GM12875 (cell line): ENCODE measurements at regions not wholly inside any gene's neighbourhood (a gene's known extent, or its start where the extent isn't known, plus 50 kb on each side); places are given as distances from the start of the nearest gene placed in this dataset.

Source experiments
- H3K4me3 ChIP-seq: one replicate; pipeline ENCODE4 v1.5.1; 2011; ENCODE audit warnings: low read depth, low read length, control low read depth
- CTCF ChIP-seq: IDR thresholded peaks from 2 replicates; pipeline ENCODE4 v1.5.1; 2011; ENCODE audit warnings: low read depth, mild to moderate bottlenecking, control low read depth, inconsistent platforms, low read length, moderate library complexity, borderline replicate concordance; ENCODE audit not compliant: insufficient read depth

GRCh38 chr1:69146303-69146702, 421.4 kb upstream of the LRRC7 start:
- no peak overlapping the region for H3K4me3 ChIP-seq
- no peak for TF ChIP-seq CTCF

- H3K4me3 ChIP-seq = no peak overlapping the region
- no peak for TF ChIP-seq CTCF
These were observed 419.0 kb upstream of the LRRC7 start for GRCh38 chr1:69148731-69149130.

- no peak for TF ChIP-seq CTCF
These were observed 410.5 kb upstream of the LRRC7 start for GRCh38 chr1:69157046-69157756.

GRCh38 chr1:69163241-69163640, 404.5 kb upstream of the LRRC7 start:
- H3K4me3 ChIP-seq = no peak overlapping the region
- no peak for TF ChIP-seq CTCF

More at GRCh38 chr1:69157046-69157756, 410.5 kb upstream of the LRRC7 start:
- H3K4me3 ChIP-seq = no peak overlapping the region

- no peak for TF ChIP-seq CTCF
- H3K4me3 ChIP-seq = no peak overlapping the region
These were observed 403.9 kb upstream of the LRRC7 start for GRCh38 chr1:69163779-69164178.

GRCh38 chr1:69167876-69168275, 399.8 kb upstream of the LRRC7 start:
- no peak for TF ChIP-seq CTCF
- H3K4me3 ChIP-seq = no peak overlapping the region

GRCh38 chr1:69171248-69171647, 396.5 kb upstream of the LRRC7 start:
- H3K4me3 ChIP-seq = no peak overlapping the region
- no peak for TF ChIP-seq CTCF
